ENCODE measurements at regions not wholly inside any gene's neighbourhood (a gene's known extent, or its start where the extent isn't known, plus 50 kb on each side); places are given as distances from the start of the nearest gene placed in this dataset.
"Not testable (repeated sequence)": the region's sequence is repeated elsewhere in the genome, so short reads cannot be mapped to it uniquely, and the experiment has no call there.

DNA sequence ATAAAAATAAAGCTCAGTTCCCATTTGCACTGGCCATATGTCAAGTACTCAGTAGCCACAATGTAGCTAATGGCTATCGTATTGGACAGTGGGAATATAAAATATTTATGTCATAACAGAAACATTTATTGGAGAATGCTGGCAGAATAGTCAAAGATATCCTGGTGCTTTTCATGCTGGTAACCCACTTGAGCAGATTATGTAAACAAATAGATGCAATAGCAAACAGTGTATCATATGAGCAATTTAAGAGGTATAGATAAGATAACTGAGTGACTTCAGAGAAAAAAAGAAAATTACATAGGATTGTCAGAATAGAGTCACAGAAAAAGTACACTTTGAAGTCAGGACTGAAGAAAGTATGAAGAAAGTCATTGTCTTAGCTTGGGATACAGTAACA lies 426.6 kb downstream of the NDFIP2 start:
- DNase-seq: no peak

DNA sequence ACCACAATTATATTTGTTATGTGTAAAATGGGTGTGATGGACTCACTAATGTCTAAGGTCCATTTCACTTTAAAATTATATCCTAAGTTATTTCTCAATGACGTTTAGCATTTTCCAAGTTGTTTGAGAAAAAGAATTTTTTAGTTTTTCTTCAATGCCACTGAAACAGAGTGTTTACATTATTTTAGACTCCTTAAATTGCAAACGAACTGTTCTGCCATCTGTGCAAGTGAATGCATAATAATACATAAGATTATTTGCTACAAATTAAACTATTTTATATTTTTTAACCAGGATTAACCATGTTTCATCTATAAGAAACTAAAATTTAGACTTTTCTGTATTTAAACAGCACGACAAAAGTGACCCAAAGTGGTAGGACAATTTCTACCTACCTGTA lies 425.4 kb downstream of the NDFIP2 start:
- DNase-seq: no peak

DNA sequence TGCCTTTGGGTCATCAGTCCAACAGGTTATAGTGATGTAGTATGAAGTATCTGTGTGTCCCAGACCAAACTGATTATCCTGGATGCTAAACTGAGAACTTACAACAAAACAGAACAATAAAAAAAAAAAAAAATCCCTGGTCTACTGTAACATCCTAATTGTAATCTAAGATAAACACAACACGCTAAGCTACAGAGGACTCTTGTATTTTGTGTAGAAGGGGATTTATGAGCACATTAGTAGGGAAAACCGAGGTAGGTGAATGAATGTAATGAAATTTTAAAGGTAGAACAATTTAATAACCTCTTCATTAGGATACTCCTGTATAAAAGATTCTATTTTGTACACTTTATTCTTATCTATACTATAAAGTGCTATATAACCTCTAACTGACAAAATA lies 424.1 kb downstream of the NDFIP2 start:
- DNase-seq: no peak

DNA sequence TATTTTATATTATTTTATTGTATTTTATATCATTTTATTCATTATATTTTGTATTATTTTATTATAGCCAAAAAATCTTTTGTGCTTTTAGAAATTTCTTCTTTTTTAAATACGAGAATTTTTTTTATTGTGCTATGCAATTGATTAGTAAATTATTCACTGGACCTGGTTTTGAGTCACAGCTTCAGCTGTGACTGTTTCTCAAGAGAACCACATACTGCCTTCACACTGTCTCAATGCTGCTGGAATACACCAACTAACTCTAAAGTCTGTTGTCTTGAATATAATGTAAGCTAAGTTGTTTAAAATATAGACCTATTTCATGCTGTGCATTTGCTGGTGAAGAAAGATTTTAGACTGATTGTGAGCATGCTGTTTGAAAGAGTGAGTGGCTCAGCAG lies 423.6 kb downstream of the NDFIP2 start:
- no peak for DNase-seq

DNA sequence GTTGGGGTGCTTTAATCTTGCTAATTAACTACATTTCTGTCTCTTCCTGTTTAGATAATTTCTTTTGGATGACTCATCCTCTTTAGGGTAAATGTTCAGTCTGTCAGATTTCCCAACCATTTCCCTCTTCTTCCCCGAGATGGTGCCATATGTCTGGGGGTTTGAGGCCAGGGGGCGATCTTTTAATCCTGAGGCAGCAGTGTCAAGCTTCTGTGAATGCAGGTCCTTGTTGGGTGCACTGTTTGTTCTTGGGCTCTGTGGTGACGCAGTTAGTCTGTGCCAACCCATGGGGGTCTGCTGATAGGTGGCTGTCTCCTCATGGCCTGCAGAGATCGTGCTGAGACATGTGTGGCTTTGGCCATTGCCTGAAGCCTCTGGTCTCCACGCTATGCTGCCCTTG lies 420.4 kb downstream of the NDFIP2 start:
- no peak for DNase-seq

DNA sequence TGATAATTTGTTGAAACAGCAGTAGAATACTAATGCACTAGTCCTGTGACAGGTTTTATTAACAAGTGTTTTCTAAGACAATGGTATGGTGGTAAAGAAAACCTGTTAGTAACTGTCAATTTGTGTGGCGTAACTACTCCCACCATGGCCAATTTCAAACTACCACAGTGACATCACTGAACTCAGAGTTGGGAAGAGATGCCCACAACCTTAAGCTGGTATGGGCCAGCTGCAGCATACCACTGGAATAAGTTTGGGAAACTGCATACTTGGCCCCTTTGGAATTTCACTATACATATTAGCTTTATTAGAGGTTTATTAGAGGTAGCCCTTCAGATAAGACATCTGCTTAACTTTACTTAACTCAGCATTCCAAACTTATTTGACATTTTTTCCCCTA lies 419.4 kb downstream of the NDFIP2 start:
- DNase-seq: no peak

DNA sequence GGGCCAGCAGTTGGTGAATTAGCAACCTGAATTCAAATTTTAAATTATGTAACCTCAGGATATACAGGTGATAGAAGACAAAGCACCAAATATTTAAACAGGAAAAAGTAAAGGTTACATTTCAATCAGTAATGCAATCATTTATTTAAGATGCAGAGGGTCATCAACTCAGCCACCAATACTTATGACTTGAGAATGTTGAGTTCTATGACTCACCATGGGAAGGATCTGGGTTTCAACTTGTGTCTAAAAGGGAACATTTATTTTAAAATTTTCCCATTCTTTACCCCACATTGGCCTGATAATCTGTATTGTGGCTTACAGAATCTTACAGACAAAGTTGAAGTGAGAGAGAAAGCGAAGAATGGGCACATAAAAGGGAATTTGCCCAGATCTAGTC lies 418.0 kb downstream of the NDFIP2 start:
- DNase-seq: no peak

DNA sequence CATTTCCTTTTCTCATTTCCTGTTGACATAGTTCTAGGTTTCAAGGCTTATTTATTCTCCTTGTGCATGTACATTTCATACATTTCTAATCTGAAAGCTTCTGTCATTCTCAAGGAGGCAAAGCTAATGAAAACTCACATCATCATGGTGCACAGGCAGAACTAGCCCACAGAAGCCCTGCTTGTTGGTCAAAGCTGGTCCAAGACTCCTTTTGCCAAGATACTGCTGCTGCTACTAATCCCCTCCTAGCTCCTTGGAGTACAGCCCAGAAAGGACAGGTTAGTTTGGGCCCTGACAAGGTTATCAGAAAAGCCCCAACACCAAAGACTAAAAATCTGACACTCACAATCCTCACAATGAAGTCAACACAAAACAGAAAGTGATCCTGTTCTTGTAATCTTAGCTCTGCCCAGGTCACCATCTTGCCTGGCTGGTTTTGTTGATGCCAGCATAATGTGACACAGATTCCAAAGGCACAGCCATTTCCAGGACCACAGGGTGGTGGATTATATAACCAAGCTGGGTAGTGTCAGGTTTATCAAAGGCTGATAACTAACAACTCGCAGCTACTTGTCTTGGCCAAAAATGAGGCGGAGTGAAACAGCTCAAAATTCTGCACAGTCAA lies 417.4 kb downstream of the NDFIP2 start:
- DNase-seq: no peak

DNA sequence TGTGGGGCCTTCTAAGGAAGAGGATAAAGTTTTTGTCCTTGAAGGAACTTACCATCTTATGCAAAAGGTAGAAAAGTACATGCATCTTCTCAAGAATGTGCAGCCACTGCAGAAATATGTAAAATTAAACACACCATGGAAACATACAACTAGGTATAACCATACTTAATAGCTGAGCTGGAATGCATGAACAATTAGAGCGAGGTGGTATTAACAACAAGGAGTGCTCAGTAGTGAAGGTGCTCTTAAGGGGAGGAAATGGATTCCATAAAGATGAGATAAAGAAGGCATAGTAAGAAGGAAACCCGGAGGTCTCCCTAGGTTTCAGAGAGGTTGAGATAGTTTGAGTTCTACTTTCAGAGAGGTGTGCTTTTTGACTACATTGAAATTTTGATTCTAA lies 415.9 kb downstream of the NDFIP2 start:
- DNase-seq: no peak

DNA sequence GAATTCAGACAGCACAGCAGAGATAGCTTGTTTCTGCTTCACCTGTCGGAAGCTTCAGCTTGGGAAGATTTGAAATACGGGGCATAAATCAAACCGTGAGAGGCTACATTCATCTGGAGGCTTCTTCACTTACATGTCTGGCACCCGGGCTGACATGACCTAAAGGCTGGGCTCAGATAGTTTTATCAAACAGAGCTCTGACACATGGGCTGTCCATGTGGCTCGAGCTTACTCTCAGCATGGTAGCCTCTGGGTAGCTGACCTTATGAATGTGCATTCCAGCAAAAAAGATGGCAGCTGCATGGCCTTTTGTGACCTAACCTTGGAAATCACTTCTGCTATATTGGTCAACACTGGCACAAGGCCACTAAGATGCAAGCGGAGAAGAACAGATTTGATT lies 414.5 kb downstream of the NDFIP2 start:
- no peak for DNase-seq

DNA sequence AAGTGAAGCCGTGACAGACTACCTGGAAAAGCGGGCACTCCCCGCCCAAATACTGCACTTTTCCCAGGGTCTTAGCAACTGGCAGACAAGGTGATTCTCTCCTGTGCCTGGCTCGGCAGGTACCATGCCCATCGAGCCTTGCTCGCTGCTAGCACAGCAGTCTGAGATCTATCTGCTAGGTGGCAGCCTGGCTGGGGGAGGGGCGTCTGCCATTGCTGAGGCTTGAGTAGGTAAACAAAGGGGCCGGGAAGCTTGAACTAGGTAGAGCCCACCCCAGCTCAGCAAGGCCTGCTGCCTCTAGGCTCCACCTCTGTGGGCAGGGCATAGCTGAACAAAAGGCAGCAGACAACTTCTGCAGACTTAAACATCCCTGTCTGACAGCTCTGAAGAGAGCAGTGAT lies 406.3 kb downstream of the NDFIP2 start:
- not testable (repeated sequence) for DNase-seq

DNA sequence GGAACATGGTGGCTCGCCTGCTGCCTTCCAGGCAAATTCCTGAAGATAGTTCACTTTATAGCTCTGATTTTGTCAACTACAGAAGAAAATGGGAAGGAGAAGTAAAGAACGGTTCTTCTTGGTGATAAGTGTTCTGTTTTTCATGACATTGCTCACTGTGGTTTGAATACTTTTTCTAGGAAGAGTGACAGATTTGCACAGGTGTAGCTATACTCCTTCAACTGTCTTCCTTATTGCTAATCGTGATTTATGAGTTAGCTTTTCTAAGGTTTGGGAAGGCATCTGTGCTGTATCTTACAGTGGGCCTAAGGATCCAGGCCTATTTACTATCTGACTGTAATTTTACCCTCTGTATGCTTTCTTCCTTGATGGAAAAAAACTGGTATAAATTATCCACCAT lies 405.6 kb downstream of the NDFIP2 start:
- no peak for DNase-seq

DNA sequence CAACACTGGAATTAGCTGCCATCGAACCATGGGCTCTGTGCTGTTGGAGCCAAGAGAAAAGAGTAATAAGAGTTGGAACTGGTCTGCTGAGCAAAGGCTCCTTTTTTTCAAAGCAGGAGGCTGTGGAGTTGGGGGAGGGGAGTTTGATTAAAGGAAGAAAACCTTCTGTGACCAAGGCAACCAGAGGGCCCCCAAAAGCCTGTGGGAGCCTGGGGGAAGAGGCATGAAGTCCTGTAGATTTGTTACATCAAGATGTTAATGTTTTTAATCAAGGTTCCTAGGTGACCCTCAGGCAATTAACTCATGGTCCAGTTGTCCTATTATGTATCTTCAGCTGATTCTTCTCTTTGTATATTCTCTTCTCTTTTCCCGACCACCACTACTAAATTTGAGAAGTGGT lies 403.9 kb downstream of the NDFIP2 start:
- DNase-seq: no peak

DNA sequence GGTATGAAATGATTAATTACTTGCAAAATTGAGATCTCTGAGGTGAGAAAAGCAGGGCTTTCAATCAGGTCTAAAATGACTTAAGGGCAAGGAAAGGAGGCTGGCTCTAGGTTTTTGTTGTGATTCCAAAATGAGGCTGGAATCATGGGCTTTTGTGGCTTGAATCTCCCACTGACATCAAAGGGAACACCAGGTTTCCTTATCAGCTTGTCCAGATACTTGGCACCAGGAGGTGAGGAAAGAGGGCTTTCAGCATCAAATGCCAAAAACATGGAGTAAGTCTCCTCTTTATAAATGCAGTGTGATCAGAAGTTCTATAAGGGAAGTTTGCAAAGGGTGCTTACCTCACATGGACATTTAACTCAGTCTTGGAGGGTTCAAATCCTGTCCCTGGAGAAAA lies 402.3 kb downstream of the NDFIP2 start:
- DNase-seq: no peak

DNA sequence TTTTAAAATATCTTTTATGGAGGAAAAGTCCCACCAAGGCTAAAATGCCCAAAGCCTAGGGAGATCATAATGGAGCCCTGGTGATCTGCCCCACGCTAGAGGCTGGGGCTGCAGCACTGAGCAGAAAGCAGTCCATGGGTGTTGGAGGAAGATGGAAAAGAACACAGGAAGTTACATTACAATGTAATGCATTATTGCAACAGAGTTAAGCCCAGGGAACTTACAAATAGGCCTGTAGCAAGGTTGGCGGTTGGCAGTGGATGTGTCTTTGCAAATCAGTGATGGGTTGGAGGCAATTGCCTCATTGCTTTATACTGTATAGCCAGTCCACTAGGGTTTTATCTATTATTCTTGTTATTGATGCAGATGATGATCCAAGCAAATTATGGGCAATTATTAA lies 399.9 kb downstream of the NDFIP2 start:
- no peak for DNase-seq

DNA sequence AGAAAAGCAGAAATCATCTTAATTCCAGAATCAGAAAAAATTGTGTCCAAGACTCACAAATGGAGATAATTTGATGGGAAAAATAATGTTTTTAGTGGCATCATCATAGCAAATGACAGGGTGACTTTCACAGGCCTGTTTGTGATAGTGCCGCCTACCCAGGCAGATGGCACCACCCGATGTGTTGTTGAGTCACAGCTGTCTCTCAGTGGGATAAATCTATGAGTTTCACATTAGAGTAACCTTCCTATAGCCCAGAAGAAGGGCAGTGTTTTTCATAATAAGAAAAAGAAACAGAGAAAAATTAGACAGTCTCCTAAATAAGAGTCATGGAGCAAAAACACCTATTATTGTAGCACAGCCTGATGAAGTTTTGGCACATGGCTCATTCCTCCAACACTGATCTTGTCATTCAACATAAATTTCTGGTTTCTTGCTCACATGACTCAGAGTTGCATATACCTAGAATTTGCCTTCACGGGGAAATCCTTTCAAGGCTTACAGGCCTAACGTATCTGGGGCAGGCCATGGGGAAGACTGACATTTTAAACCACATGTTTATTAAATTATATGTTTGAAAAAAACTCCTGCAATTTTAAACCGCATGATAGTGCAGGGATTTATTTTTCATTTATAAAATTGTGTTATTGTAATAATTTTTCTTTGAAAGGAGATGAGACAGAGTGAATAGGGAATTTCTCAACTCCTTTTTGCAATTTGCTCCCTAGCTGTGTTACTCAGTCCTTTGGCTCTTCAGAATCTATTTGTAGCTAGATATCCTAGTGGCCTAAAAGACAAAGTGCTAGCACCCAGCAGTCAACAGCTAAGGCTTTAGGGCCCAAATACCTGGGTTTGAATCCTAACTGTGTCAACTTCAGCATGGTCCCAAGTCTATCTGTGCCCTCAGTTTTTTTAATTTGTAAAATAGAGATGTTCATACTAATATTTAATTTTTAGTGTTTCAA lies 393.7 kb downstream of the NDFIP2 start:
- no peak for DNase-seq

DNA sequence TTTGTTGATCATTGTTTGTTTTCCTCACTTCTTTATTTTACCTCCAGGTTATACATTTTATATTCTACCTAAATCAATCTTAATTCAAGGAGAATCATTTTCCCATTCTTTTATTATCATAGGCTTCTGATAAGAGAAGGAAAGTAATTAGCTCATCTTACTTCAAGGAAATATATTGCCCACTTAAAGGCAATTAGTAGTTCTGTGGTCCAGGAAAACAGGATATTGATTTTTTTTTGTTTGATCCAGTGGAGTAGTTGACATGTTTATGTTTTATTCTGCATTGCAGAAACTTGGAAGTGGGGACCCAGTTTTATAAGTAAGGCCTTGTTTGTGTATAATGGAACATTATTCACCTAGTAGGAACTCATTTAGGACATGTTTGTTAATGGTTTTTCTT lies 390.6 kb downstream of the NDFIP2 start:
- DNase-seq: no peak

DNA sequence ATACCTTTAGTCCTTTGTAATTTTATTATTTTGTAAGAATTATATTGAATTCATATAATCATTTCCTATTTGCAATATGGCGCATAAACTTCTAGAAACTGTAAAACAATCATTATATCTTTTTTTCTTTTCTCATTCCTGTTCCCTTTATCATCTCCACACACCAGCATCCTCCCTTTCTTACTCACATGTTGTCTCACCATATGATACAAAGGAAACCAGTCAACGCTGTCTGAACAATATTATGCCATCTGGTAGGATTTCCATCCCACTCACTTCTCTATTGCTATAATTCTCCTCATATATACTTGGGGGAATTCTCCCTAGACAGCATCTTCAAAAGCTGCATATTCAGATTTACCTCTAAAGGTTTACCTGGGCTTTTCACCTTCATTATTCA lies 389.8 kb downstream of the NDFIP2 start:
- DNase-seq: no peak

DNA sequence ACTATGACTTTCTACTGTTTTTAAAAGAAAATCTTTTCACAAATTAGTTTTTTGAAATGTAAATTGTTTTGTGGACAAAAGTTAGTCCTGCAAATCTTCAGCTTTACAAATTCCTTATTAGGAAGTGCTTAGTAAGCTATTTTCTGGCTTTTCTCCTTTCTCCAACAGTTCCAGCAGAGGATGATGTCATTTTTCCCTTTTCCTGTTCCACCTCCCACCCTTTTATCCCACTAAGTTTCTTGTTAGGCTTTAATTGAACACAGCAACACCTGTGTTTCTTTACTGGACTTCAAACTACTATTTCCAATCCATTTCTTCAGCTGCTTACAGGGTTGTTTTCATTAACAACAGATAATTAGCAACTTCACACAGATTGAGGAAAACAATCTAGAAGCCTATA lies 389.2 kb downstream of the NDFIP2 start:
- no peak for DNase-seq

DNA sequence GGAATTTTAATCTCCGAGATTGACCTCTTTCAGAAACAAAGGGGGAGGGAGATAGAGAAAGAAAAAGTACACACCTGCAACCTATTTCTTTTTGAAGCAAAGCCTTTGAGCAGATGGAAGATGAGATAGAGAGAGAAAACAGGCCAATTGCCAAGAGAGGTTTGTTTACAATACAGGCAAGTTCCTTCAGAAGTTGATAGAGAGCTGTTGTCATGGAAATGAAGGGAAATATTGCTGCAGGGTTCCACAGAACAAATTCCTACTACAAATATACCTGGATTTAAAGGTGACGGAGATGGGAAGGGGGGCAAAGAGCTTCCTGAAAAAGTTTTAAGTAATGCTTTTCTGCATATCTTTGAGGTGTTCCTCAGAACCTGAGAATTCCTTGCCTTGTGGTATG lies 388.4 kb downstream of the NDFIP2 start:
- peak; percentile 53 for DNase-seq

DNA sequence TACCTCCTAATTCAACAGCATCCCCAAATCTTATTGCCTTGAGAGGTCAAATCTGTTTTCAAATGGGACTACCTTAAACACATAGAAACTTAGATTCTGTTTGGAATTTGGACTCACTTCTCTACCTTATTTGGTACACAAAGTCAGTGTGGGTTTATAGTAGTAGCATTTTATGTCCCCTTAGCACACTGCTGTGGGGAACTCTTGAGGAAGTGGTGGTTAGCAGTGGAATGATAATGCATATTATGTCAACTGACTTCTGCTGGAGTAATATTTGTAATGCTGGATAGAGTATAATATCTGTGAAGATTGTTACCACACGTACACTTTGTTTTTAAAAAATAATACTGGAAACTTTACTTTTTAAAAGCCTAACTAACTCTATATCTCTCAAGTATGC lies 386.3 kb downstream of the NDFIP2 start:
- no peak for DNase-seq

DNA sequence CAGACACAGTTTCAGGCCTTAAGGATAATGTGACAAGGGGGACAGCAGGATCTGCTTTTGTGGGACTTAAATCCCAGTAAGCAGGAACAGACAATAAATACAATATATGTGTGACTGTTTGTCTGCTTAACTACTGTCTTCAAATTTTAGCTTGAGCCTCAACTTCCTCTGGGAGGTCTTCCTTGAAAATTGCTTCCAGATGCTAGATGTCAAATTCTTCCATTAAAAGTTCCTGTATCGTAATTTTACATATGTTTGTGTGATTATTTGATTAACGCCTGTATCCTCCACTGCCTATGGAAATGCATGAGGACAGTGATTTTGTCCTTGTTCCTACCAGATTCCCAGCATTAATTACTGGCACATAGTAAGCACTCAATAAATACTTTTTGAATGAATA lies 385.5 kb downstream of the NDFIP2 start:
- DNase-seq: no peak

DNA sequence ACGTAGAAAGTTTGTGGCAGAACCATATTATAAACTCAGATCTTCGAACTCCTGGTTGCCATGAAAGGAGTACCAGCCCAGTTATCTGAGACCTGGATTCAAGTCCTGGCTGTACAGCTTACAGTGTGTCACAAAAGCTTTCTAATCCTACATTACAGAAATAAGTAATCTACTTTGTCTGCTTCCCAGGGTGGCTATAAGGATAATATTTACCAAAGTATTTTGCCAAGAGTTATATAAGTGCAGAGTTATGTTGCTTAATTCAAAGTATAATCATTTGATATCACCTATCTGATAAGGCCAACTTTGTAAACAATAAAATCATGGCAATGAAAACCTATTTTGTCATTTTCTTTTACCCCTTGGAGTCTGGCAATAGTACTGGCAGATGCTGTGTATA lies 381.6 kb downstream of the NDFIP2 start:
- DNase-seq: no peak

DNA sequence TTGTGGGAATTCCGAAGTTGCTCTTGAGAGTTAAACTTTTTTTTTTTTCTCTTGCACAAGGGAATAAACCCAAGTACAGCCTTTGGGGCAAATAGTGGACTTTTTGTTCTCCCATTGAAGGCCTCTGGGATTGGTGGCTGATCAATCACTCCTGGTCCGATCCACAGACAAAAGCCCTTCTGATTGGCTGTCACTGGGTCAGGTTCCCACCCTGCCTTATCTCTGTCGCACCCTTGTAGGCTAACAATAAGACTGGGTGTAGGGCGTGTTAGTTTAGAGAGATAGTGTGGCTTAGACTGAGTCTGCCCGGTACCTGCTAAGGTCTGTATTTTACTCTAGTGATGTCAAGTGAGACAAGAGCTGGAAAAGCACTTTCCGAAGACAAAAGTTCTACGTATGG lies 380.8 kb downstream of the NDFIP2 start:
- DNase-seq: no peak

DNA sequence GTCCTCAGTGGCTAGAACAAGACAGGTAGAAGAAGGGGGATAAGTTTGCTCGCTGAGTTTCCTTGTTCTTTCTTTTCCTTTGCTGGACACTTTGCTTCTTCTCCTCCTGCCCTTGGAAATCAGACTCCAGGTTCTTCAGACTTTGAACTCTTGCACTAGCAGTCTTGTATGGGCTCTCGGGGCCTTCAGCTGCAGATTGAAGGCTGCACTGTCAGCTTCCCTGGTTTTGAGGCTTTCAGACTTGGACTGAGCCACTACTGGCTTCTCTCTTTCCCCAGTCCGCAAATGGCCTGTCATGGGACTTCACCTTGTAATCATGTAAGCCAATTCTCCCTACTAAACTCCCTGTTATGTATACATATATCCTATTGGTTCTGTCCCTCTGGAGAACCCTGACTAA lies 379.8 kb downstream of the NDFIP2 start:
- DNase-seq: no peak
